Astrocyte (in vitro differentiated cells and primary cell): ENCODE measurements at regions not wholly inside any gene's neighbourhood (a gene's known extent, or its start where the extent isn't known, plus 50 kb on each side); places are given as distances from the start of the nearest gene placed in this dataset.

Experiments
- DNase-seq: peaks from one replicate; pipeline ENCODE4 v3.0.0-alpha.2; 2010; ENCODE audit warnings: low read depth
- FAIRE-seq: peaks from 2 replicates; lab custom pipeline; 2011; peaks lifted over from hg19 to GRCh38; lab: Jason Lieb, UNC
- H2AFZ ChIP-seq: 2 replicates; pipeline ENCODE4 v1.6.0; 2012; ENCODE audit warnings: low read depth, low read length, inconsistent platforms
- H3K27ac ChIP-seq: 2 replicates; pipeline ENCODE4 v1.5.1; 2011; ENCODE audit warnings: low read depth, low read length, inconsistent platforms
- H3K27me3 ChIP-seq: 2 replicates; pipeline ENCODE4 v1.6.0; 2011; ENCODE audit warnings: low read length, inconsistent platforms; ENCODE audit not compliant: insufficient read depth
- H3K36me3 ChIP-seq: 2 replicates; pipeline ENCODE4 v1.5.1; 2011; ENCODE audit warnings: low read length, inconsistent platforms; ENCODE audit not compliant: insufficient read depth
- H3K4me1 ChIP-seq: 2 replicates; pipeline ENCODE4 v1.5.1; 2011; ENCODE audit warnings: low read length, inconsistent platforms; ENCODE audit not compliant: insufficient read depth
- H3K4me2 ChIP-seq: 2 replicates; pipeline ENCODE4 v1.6.0; 2012; ENCODE audit warnings: low read length, inconsistent platforms
- H3K4me3 ChIP-seq: 2 replicates; pipeline ENCODE4 v1.5.1; 2011; ENCODE audit warnings: low read depth, mild to moderate bottlenecking, low read length, inconsistent platforms; ENCODE audit not compliant: insufficient read depth
- H3K79me2 ChIP-seq: 2 replicates; pipeline ENCODE4 v1.6.0; 2012; ENCODE audit warnings: mild to moderate bottlenecking, low read length, inconsistent platforms; ENCODE audit not compliant: insufficient read depth
- H3K9ac ChIP-seq: 2 replicates; pipeline ENCODE4 v1.6.0; 2012; ENCODE audit warnings: mild to moderate bottlenecking, low read length, inconsistent platforms
- H3K9me3 ChIP-seq: 2 replicates; pipeline ENCODE4 v1.5.1; 2012; ENCODE audit warnings: low read depth, mild to moderate bottlenecking, low read length, inconsistent platforms; ENCODE audit not compliant: insufficient read depth
- H4K20me1 ChIP-seq: 2 replicates; pipeline ENCODE4 v1.6.0; 2012; ENCODE audit warnings: low read length, inconsistent platforms; ENCODE audit not compliant: insufficient read depth
- H3K27ac Mint-ChIP-seq: one replicate; pipeline ENCODE4 v1.8.0; 2021; ENCODE audit warnings: mild to moderate bottlenecking, mixed read lengths; ENCODE audit not compliant: unreplicated experiment
- H3K27me3 Mint-ChIP-seq: one replicate; pipeline ENCODE4 v1.8.0; 2021; ENCODE audit warnings: low read depth, mixed read lengths; ENCODE audit not compliant: unreplicated experiment
- H3K36me3 Mint-ChIP-seq: one replicate; pipeline ENCODE4 v1.8.0; 2021; ENCODE audit warnings: low read depth, mixed read lengths; ENCODE audit not compliant: unreplicated experiment
- H3K4me1 Mint-ChIP-seq: one replicate; pipeline ENCODE4 v1.8.0; 2021; ENCODE audit warnings: low read depth, mixed read lengths; ENCODE audit not compliant: unreplicated experiment
- H3K4me3 Mint-ChIP-seq: one replicate; pipeline ENCODE4 v1.8.0; 2021; ENCODE audit warnings: mild to moderate bottlenecking, moderate library complexity, mixed read lengths; ENCODE audit not compliant: unreplicated experiment
- H3K9me3 Mint-ChIP-seq: one replicate; pipeline ENCODE4 v1.8.0; 2021; ENCODE audit warnings: mild to moderate bottlenecking, mixed read lengths; ENCODE audit not compliant: unreplicated experiment
- EZH2 ChIP-seq: IDR thresholded peaks from 2 replicates; pipeline ENCODE4 v1.6.1; 2012; ENCODE audit warnings: mild to moderate bottlenecking, low read length, inconsistent platforms; ENCODE audit not compliant: insufficient read depth
- TF ChIP-seq, protein P1 (sequence below): IDR thresholded peaks from 2 replicates; pipeline ENCODE4 v1.5.1; 2011; ENCODE audit warnings: low read depth, mild to moderate bottlenecking, inconsistent platforms, low read length, moderate library complexity; ENCODE audit not compliant: insufficient read depth

DNA sequence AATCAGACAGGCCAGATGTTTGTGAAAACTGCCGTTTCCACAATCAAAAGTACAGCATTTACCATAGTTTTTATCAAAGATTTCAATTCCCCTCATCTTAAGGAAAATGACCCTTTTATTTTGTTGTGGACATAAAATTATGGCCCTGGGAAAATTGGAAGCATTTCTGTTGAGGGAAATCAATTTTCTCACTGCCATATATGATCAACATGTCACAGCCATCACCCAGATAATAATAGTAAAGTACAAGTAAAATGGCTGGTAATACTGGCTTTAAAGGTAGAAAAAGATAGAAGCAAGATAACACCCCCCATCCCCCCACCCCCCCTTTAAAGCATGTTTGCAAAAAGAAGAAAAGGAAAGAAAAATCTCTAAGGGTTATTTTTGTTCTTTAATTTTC lies 311.7 kb downstream of the WDR72 start:
- no peak for FAIRE-seq
- H3K4me1 ChIP-seq: no peaks in the 10 kb centered on the region
- Mint-ChIP-seq H3K4me1 (no peaks in the 10 kb centered on the region), H3K4me3 (no peak overlapping the region), H3K9me3 (no peaks in the 10 kb centered on the region), H3K27ac (no peak overlapping the region), H3K36me3 (no peaks in the 10 kb centered on the region), H3K27me3 (peaks cover 21% of the 10 kb centered on the region)
- no peaks in the 10 kb centered on the region for H4K20me1 ChIP-seq
- no peaks in the 10 kb centered on the region for H3K36me3 ChIP-seq
- H3K79me2 ChIP-seq: no peaks in the 10 kb centered on the region
- no peak overlapping the region for H3K4me3 ChIP-seq
- TF ChIP-seq EZH2: no peak
- TF ChIP-seq, protein P1, sequence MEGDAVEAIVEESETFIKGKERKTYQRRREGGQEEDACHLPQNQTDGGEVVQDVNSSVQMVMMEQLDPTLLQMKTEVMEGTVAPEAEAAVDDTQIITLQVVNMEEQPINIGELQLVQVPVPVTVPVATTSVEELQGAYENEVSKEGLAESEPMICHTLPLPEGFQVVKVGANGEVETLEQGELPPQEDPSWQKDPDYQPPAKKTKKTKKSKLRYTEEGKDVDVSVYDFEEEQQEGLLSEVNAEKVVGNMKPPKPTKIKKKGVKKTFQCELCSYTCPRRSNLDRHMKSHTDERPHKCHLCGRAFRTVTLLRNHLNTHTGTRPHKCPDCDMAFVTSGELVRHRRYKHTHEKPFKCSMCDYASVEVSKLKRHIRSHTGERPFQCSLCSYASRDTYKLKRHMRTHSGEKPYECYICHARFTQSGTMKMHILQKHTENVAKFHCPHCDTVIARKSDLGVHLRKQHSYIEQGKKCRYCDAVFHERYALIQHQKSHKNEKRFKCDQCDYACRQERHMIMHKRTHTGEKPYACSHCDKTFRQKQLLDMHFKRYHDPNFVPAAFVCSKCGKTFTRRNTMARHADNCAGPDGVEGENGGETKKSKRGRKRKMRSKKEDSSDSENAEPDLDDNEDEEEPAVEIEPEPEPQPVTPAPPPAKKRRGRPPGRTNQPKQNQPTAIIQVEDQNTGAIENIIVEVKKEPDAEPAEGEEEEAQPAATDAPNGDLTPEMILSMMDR: no peak
- DNase-seq: no peak
- H3K9ac ChIP-seq: no peak overlapping the region
- no peak overlapping the region for H3K27ac ChIP-seq
- H3K9me3 ChIP-seq: no peaks in the 10 kb centered on the region
- no peaks in the 10 kb centered on the region for H3K27me3 ChIP-seq
- H3K4me2 ChIP-seq: no peak overlapping the region
- H2AFZ ChIP-seq: no peak overlapping the region

DNA sequence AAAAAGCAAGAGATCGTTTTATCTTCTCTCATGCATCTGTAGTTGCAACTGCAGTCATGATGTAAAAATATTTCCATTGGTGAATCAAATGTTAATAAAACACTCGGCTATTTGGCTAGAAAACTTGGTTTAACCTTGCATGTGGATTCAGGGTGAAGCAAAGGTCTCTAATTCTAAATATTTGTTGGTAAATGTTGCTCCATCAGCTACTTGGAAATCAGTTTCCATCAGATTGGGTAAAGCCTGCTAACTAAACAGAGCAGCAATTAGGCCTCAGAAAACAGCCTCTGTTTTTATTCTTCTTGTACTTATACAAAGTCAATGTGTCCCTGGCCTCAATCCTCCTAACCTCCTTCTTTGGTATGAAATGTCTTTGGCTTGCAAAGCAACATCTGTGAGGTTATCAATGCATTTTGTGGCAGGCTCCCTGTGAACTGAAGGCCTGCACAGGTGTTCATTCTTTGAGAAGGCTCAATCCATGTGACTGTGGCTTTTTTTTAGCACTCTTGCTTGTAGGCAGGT lies 312.3 kb downstream of the WDR72 start:
- Histone ChIP-seq H3K27me3 (no peaks in the 10 kb centered on the region), H3K36me3 (no peaks in the 10 kb centered on the region), H3K4me3 (no peak overlapping the region), H3K4me2 (no peak overlapping the region), H4K20me1 (no peaks in the 10 kb centered on the region), H3K9ac (no peak overlapping the region), H3K9me3 (no peaks in the 10 kb centered on the region), H3K4me1 (no peaks in the 10 kb centered on the region), H3K79me2 (no peaks in the 10 kb centered on the region), H3K27ac (no peak overlapping the region), H2AFZ (no peak overlapping the region)
- no peaks in the 10 kb centered on the region for H3K9me3 Mint-ChIP-seq
- H3K4me3 Mint-ChIP-seq: no peak overlapping the region
- H3K36me3 Mint-ChIP-seq: no peaks in the 10 kb centered on the region
- no peaks in the 10 kb centered on the region for H3K4me1 Mint-ChIP-seq
- FAIRE-seq: no peak
- DNase-seq: no peak
- TF ChIP-seq, protein P1: no peak
- no peak for TF ChIP-seq EZH2
- no peak overlapping the region for H3K27ac Mint-ChIP-seq
- peaks cover 21% of the 10 kb centered on the region for H3K27me3 Mint-ChIP-seq

DNA sequence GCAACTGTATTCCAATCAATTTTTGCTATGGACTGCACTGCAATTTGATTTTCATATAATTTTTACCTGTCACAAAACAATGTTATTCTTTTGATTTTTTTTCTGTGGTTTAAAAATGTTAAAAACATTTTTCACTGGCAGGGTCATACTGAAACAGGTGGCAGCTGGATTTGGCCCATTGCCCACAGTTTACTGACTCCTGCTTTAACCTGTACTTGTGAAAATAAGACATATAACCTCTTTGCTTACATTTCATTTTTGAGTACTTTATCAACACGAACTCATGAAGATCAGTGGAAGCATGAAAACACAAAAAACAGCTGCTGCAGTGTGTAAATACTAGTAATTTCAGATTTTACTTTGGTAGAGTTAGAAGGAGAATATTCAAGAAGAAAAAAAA lies 313.1 kb downstream of the WDR72 start:
- no peak for FAIRE-seq
- Histone ChIP-seq H2AFZ (no peak overlapping the region), H3K27ac (no peak overlapping the region), H3K4me2 (no peak overlapping the region), H3K4me1 (no peaks in the 10 kb centered on the region), H3K9ac (no peak overlapping the region), H3K4me3 (no peak overlapping the region), H3K79me2 (no peaks in the 10 kb centered on the region), H4K20me1 (no peaks in the 10 kb centered on the region), H3K27me3 (no peaks in the 10 kb centered on the region), H3K36me3 (no peaks in the 10 kb centered on the region), H3K9me3 (no peaks in the 10 kb centered on the region)
- no peaks in the 10 kb centered on the region for H3K4me1 Mint-ChIP-seq
- peaks cover 22% of the 10 kb centered on the region for H3K27me3 Mint-ChIP-seq
- no peaks in the 10 kb centered on the region for H3K9me3 Mint-ChIP-seq
- no peak for DNase-seq
- no peak overlapping the region for H3K27ac Mint-ChIP-seq
- no peak overlapping the region for H3K4me3 Mint-ChIP-seq
- no peaks in the 10 kb centered on the region for H3K36me3 Mint-ChIP-seq
- no peak for TF ChIP-seq EZH2
- TF ChIP-seq, protein P1: no peak
